ENCODE measurements at regions not wholly inside any gene's neighbourhood (a gene's known extent, or its start where the extent isn't known, plus 50 kb on each side); places are given as distances from the start of the nearest gene placed in this dataset.

DNA sequence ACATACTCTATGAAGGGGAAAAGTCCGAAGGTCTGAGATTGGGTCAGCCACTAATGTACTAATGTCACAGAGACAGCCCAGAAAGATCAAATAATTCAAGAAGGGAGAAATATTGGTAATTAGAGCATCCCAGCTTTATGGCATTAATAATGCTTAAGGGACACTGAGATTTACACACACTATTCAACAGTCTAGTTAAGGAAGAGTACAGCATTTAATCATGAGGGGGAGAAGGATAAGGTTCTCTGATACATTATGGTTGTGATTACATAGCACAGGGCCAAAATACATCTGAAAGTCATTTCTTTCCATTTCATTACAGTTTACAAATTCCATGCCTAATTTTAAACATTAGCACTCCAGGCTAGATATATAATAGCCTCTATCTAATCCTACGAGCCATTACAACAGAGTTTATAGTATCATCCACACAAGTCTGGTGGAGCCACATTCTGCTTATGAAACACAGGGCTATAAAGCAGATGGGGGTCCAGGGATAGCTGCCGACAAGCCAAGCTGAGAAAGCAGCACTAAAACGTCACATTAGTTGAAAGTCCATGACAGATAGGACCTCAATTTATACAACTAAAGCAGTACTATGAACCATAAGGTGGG, 108.0 kb upstream of the GRIA3 start:
- TF ChIP-seq, protein P1, sequence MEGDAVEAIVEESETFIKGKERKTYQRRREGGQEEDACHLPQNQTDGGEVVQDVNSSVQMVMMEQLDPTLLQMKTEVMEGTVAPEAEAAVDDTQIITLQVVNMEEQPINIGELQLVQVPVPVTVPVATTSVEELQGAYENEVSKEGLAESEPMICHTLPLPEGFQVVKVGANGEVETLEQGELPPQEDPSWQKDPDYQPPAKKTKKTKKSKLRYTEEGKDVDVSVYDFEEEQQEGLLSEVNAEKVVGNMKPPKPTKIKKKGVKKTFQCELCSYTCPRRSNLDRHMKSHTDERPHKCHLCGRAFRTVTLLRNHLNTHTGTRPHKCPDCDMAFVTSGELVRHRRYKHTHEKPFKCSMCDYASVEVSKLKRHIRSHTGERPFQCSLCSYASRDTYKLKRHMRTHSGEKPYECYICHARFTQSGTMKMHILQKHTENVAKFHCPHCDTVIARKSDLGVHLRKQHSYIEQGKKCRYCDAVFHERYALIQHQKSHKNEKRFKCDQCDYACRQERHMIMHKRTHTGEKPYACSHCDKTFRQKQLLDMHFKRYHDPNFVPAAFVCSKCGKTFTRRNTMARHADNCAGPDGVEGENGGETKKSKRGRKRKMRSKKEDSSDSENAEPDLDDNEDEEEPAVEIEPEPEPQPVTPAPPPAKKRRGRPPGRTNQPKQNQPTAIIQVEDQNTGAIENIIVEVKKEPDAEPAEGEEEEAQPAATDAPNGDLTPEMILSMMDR (IDR thresholded peaks at IDR 0.05), result no peak
- TF ChIP-seq POLR2A (IDR thresholded peaks at IDR 0.05), result no peak
